Ovary (tissue), 3 donors: ENCODE measurements at regions not wholly inside any gene's neighbourhood (a gene's known extent, or its start where the extent isn't known, plus 50 kb on each side); places are given as distances from the start of the nearest gene placed in this dataset.

Experiments
- CTCF ChIP-seq, 3 donors: fragments of 450-650 bp in 2 of 3; fragments of 200-600 bp in 1 of 3; IDR thresholded peaks; one replicate each; pipeline versions ENCODE4 v1.5.1 to v1.8.0; 2016 to 2022; ENCODE audit warnings: antibody characterized with exemption in 3 of 3, mild to moderate bottlenecking in 1 of 3
- POLR2A ChIP-seq: fragments of 450-650 bp; IDR thresholded peaks from one replicate; pipeline ENCODE4 v1.6.1; 2017; ENCODE audit warnings: antibody characterized with exemption, mild to moderate bottlenecking, moderate library complexity
- donor health status: DM: no; HTN: no; CAD: no.

- TF ChIP-seq CTCF (IDR thresholded peaks at IDR 0.05), result no peak
- no peak for TF ChIP-seq POLR2A
These were observed 1776.3 kb downstream of the STIM2 start for GRCh38 chr4:28636971-28637370.
